ENCODE measurements at regions not wholly inside any gene's neighbourhood (a gene's known extent, or its start where the extent isn't known, plus 50 kb on each side); places are given as distances from the start of the nearest gene placed in this dataset.
"Not testable (repeated sequence)": the region's sequence is repeated elsewhere in the genome, so short reads cannot be mapped to it uniquely, and the experiment has no call there.

- DNase-seq (ENCODE audit: low read depth, low spot score): no peak
These were observed 51.2 kb upstream of the MEX3C start for GRCh38 chr18:51248685-51249084.

- DNase-seq (ENCODE audit: low read depth, low spot score): no peak
These were observed 52.5 kb upstream of the MEX3C start for GRCh38 chr18:51250006-51250405.

GRCh38 chr18:51250458-51251024, 53.1 kb upstream of the MEX3C start:
- no peak for DNase-seq (ENCODE audit: low read depth, low spot score)

- DNase-seq (ENCODE audit: low read depth, low spot score): no peak
These were observed 54.1 kb upstream of the MEX3C start for GRCh38 chr18:51251625-51252024.

- DNase-seq (ENCODE audit: low read depth, low spot score): no peak
These were observed 56.0 kb upstream of the MEX3C start for GRCh38 chr18:51253476-51253875.

GRCh38 chr18:51255693-51256092, 58.2 kb upstream of the MEX3C start:
- no peak for DNase-seq (ENCODE audit: low read depth, low spot score)

GRCh38 chr18:51257150-51257549, 59.7 kb upstream of the MEX3C start:
- no peak for DNase-seq (ENCODE audit: low read depth, low spot score)

- DNase-seq (ENCODE audit: low read depth, low spot score): no peak
These were observed 62.6 kb upstream of the MEX3C start for GRCh38 chr18:51260118-51260517.

- not testable (repeated sequence) for DNase-seq (ENCODE audit: low read depth, low spot score)
These were observed 68.6 kb upstream of the MEX3C start for GRCh38 chr18:51266077-51266476.

GRCh38 chr18:51266773-51267172, 69.3 kb upstream of the MEX3C start:
- no peak for DNase-seq (ENCODE audit: low read depth, low spot score)

GRCh38 chr18:51273437-51273836, 76.0 kb upstream of the MEX3C start:
- DNase-seq (ENCODE audit: low read depth, low spot score): no peak

GRCh38 chr18:51275712-51276476, 78.4 kb upstream of the MEX3C start:
- no peak for DNase-seq (ENCODE audit: low read depth, low spot score)

GRCh38 chr18:51278045-51278649, 80.7 kb upstream of the MEX3C start:
- DNase-seq (ENCODE audit: low read depth, low spot score): peak; percentile 48

GRCh38 chr18:51279367-51279984, 82.0 kb upstream of the MEX3C start:
- no peak for DNase-seq (ENCODE audit: low read depth, low spot score)

GRCh38 chr18:51287818-51288508, 90.5 kb upstream of the MEX3C start:
- no peak for DNase-seq (ENCODE audit: low read depth, low spot score)

- no peak for DNase-seq (ENCODE audit: low read depth, low spot score)
These were observed 91.1 kb upstream of the MEX3C start for GRCh38 chr18:51288582-51288981.

- DNase-seq (ENCODE audit: low read depth, low spot score): no peak
These were observed 93.4 kb upstream of the MEX3C start for GRCh38 chr18:51290860-51291259.

- DNase-seq (ENCODE audit: low read depth, low spot score): no peak
These were observed 103.4 kb upstream of the MEX3C start for GRCh38 chr18:51300912-51301311.

GRCh38 chr18:51301376-51301775, 103.9 kb upstream of the MEX3C start:
- no peak for DNase-seq (ENCODE audit: low read depth, low spot score)

- no peak for DNase-seq (ENCODE audit: low read depth, low spot score)
These were observed 119.2 kb upstream of the MEX3C start for GRCh38 chr18:51316677-51317076.

- DNase-seq (ENCODE audit: low read depth, low spot score): no peak
These were observed 124.2 kb upstream of the MEX3C start for GRCh38 chr18:51321696-51322095.

- no peak for DNase-seq (ENCODE audit: low read depth, low spot score)
These were observed 126.5 kb upstream of the MEX3C start for GRCh38 chr18:51323961-51324360.

Measured in iPS DF 19.7 (cell line).